Progenitor cell of endocrine pancreas (in vitro differentiated cells): ENCODE measurements at regions not wholly inside any gene's neighbourhood (a gene's known extent, or its start where the extent isn't known, plus 50 kb on each side); places are given as distances from the start of the nearest gene placed in this dataset.

Experiments used
- DNase-seq: peaks from one replicate; pipeline ENCODE4 v3.0.0; 2021; ENCODE audit warnings: low spot score; ENCODE audit not compliant: unreplicated experiment
- H3K27ac Mint-ChIP-seq: 2 replicates; pipeline ENCODE4 v1.8.0; 2021; ENCODE audit warnings: mild to moderate bottlenecking, moderate library complexity, mixed read lengths
- H3K27me3 Mint-ChIP-seq: 2 replicates; pipeline ENCODE4 v1.8.0; 2021; ENCODE audit warnings: mixed read lengths
- H3K36me3 Mint-ChIP-seq: 2 replicates; pipeline ENCODE4 v1.8.0; 2022; ENCODE audit warnings: mixed read lengths; ENCODE audit not compliant: insufficient read depth
- H3K4me1 Mint-ChIP-seq: 2 replicates; pipeline ENCODE4 v1.8.0; 2021; ENCODE audit warnings: low read depth, mixed read lengths
- H3K4me3 Mint-ChIP-seq: 2 replicates; pipeline ENCODE4 v1.8.0; 2021; ENCODE audit warnings: low read depth, mild to moderate bottlenecking, moderate library complexity, mixed read lengths
- H3K9me3 Mint-ChIP-seq: 2 replicates; pipeline ENCODE4 v1.8.0; 2021; ENCODE audit warnings: low read depth, mixed read lengths
- CTCF ChIP-seq: fragments of 200-600 bp; sonication (generic); IDR thresholded peaks from one replicate; pipeline ENCODE4 v1.5.0; 2021; ENCODE audit warnings: antibody characterized with exemption, mild to moderate bottlenecking; ENCODE audit not compliant: unreplicated experiment

- no peaks in the 10 kb centered on the region for H3K27me3 Mint-ChIP-seq
- no peaks in the 10 kb centered on the region for H3K4me1 Mint-ChIP-seq
- H3K36me3 Mint-ChIP-seq: no peaks in the 10 kb centered on the region
- no peak for DNase-seq
- TF ChIP-seq CTCF: no peak
- H3K27ac Mint-ChIP-seq: no peak overlapping the region
- H3K4me3 Mint-ChIP-seq: no peak overlapping the region
- no peaks in the 10 kb centered on the region for H3K9me3 Mint-ChIP-seq
Measured at GRCh38 chr14:58725226-58725625, 87.5 kb downstream of the DACT1 start.

- H3K36me3 Mint-ChIP-seq: no peaks in the 10 kb centered on the region
- no peaks in the 10 kb centered on the region for H3K27me3 Mint-ChIP-seq
- DNase-seq: no peak
- TF ChIP-seq CTCF: no peak
- no peaks in the 10 kb centered on the region for H3K4me1 Mint-ChIP-seq
- no peak overlapping the region for H3K4me3 Mint-ChIP-seq
- no peaks in the 10 kb centered on the region for H3K9me3 Mint-ChIP-seq
- H3K27ac Mint-ChIP-seq: no peak overlapping the region
Measured at GRCh38 chr14:58725871-58726270, 88.1 kb downstream of the DACT1 start.

GRCh38 chr14:58730792-58731464 lies 93.2 kb downstream of the DACT1 start:
- no peak for TF ChIP-seq CTCF
- Mint-ChIP-seq H3K36me3 (no peaks in the 10 kb centered on the region), H3K4me1 (peaks cover 2% of the 10 kb centered on the region), H3K4me3 (no peak overlapping the region), H3K9me3 (no peaks in the 10 kb centered on the region), H3K27me3 (peaks cover 3% of the 10 kb centered on the region), H3K27ac (no peak overlapping the region)
- no peak for DNase-seq

- H3K4me1 Mint-ChIP-seq: peaks cover 2% of the 10 kb centered on the region
- no peaks in the 10 kb centered on the region for H3K36me3 Mint-ChIP-seq
- no peak for DNase-seq
- no peaks in the 10 kb centered on the region for H3K9me3 Mint-ChIP-seq
- no peak overlapping the region for H3K27ac Mint-ChIP-seq
- no peak overlapping the region for H3K4me3 Mint-ChIP-seq
- peaks cover 3% of the 10 kb centered on the region for H3K27me3 Mint-ChIP-seq
- no peak for TF ChIP-seq CTCF
Measured at GRCh38 chr14:58731465-58732293, 93.9 kb downstream of the DACT1 start.

- H3K27me3 Mint-ChIP-seq: peaks cover 3% of the 10 kb centered on the region
- no peak for TF ChIP-seq CTCF
- H3K9me3 Mint-ChIP-seq: no peaks in the 10 kb centered on the region
- H3K4me3 Mint-ChIP-seq: no peak overlapping the region
- peaks cover 2% of the 10 kb centered on the region for H3K4me1 Mint-ChIP-seq
- no peaks in the 10 kb centered on the region for H3K36me3 Mint-ChIP-seq
- H3K27ac Mint-ChIP-seq: no peak overlapping the region
- DNase-seq: no peak
Measured at GRCh38 chr14:58732387-58732786, 94.6 kb downstream of the DACT1 start.
